Kidney epithelial cell (primary cell): ENCODE measurements at regions not wholly inside any gene's neighbourhood (a gene's known extent, or its start where the extent isn't known, plus 50 kb on each side); places are given as distances from the start of the nearest gene placed in this dataset.

Source experiments
- DNase-seq: peaks from one replicate; pipeline ENCODE4 v3.0.0-alpha.2; 2010; ENCODE audit warnings: low read depth
- H3K27me3 ChIP-seq: 2 replicates; pipeline ENCODE4 v1.6.0; 2011; ENCODE audit warnings: low read length; ENCODE audit not compliant: control insufficient read depth, insufficient read depth
- H3K36me3 ChIP-seq: 2 replicates; pipeline ENCODE4 v1.5.1; 2011; ENCODE audit warnings: low read length; ENCODE audit not compliant: control insufficient read depth, insufficient read depth
- H3K4me3 ChIP-seq: 2 replicates; pipeline ENCODE4 v1.5.1; 2011; ENCODE audit warnings: low read depth, mild to moderate bottlenecking, control low read depth, low read length
- TF ChIP-seq, protein P1 (sequence below): IDR thresholded peaks from 2 replicates; pipeline ENCODE4 v1.5.1; 2011; ENCODE audit warnings: mild to moderate bottlenecking, moderate library complexity, low read length, control low read depth, inconsistent platforms; ENCODE audit not compliant: insufficient read depth, poor library complexity, severe bottlenecking

DNA sequence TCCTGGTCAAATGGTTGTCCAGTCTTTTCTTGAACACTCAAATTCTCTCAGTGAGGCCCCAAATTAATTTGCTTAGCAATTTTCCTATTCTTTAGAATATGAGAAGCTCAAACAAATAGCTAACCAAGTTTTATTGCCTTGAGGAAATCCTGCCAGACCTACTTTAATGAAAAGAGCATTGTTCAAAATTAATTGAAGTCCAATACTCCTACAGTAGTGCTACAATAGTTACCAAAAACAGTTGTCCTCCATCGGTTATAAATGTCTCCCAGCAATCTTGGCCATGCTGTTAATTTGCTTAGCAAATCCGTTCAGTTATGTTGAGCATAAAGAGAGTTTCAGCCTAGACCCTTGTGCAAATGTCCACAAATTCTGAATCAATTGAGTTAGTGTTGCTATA is 112.9 kb downstream of the MAB21L3 start:
- Histone ChIP-seq H3K36me3 (no peaks in the 10 kb centered on the region), H3K4me3 (no peak overlapping the region), H3K27me3 (no peaks in the 10 kb centered on the region)
- no peak for DNase-seq
- TF ChIP-seq, protein P1, sequence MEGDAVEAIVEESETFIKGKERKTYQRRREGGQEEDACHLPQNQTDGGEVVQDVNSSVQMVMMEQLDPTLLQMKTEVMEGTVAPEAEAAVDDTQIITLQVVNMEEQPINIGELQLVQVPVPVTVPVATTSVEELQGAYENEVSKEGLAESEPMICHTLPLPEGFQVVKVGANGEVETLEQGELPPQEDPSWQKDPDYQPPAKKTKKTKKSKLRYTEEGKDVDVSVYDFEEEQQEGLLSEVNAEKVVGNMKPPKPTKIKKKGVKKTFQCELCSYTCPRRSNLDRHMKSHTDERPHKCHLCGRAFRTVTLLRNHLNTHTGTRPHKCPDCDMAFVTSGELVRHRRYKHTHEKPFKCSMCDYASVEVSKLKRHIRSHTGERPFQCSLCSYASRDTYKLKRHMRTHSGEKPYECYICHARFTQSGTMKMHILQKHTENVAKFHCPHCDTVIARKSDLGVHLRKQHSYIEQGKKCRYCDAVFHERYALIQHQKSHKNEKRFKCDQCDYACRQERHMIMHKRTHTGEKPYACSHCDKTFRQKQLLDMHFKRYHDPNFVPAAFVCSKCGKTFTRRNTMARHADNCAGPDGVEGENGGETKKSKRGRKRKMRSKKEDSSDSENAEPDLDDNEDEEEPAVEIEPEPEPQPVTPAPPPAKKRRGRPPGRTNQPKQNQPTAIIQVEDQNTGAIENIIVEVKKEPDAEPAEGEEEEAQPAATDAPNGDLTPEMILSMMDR: no peak

DNA sequence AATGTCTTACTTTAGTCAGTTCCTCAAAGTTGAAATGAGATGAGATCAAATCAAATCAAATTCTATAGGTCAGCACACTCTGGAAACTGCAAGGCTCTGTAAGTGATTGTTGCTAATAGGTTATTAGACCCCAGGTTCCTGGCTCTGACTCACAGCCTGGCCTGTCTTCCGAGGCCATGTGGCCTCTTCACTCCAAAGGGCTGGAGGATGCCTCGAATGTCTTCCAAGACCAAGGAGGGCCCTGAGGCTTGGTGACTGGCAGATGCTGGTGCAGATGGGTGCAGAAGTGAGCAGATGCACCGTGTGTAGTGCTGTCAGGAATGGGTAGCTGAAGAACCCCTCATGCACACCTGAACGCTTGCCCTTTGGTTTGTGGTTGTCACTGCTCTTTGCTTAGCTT is 113.4 kb downstream of the MAB21L3 start:
- Histone ChIP-seq H3K27me3 (no peaks in the 10 kb centered on the region), H3K4me3 (no peak overlapping the region), H3K36me3 (no peaks in the 10 kb centered on the region)
- no peak for DNase-seq
- TF ChIP-seq, protein P1: no peak

DNA sequence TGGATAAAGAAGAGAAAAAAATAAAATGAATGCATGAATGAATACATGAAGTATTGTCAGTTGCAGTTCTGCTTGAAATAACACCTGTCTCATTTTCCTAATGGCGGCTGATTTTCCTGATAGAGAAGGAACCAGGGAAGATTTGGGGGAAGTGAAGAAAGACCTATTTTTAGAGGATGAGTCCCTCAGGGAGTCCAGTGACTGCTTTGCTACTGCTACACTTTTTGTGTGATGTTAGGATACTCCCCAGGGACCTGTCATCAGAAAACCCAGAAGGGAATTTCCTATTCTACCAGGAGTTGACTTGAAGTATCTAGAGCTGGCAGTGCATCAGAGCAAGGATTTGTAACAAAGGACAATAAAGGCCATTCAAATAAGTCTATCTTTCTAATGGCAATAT is 114.8 kb downstream of the MAB21L3 start:
- no peak for DNase-seq
- Histone ChIP-seq H3K36me3 (no peaks in the 10 kb centered on the region), H3K27me3 (no peaks in the 10 kb centered on the region), H3K4me3 (no peak overlapping the region)
- TF ChIP-seq, protein P1: no peak

DNA sequence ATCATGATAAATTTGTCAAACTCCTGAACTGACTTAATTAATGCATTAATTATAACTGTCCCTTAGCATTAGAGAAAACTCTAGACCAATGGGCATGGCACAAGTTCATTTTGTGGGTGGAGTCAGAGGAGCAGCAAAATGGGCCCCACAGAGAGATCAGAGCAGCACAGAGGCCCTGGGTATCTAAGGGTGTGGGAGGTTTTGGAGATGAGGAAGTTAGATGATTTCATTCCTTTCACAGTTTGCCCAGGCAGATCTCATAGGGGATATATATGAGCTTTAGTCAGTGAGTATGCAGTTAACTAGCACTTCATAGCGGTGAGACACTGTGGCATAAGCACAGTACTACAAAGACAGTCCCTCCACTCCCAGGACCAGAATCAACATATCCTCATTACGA is 117.3 kb downstream of the MAB21L3 start:
- DNase-seq: no peak
- Histone ChIP-seq H3K27me3 (no peaks in the 10 kb centered on the region), H3K36me3 (no peaks in the 10 kb centered on the region), H3K4me3 (no peak overlapping the region)
- TF ChIP-seq, protein P1: no peak

DNA sequence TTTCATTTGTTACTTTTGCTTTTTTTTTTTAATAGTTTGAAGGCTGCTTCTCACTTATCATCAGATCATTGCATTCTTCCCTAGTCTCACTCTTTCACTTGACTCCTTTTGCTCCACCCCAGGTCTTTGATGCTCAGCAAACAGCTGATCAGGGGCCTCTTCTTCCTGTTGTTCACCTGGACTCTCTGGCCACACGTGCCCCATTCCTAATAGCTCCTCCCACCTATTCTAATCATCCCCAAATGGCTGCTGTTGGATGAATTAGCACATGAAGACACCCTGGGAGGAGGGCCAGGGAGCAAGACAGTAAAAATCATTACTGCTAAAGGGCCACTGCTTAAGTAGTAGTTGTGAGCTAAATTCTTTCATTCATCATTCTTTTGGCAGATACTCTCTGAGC is 119.5 kb downstream of the MAB21L3 start:
- Histone ChIP-seq H3K36me3 (no peaks in the 10 kb centered on the region), H3K4me3 (no peak overlapping the region), H3K27me3 (no peaks in the 10 kb centered on the region)
- no peak for DNase-seq
- TF ChIP-seq, protein P1: no peak

DNA sequence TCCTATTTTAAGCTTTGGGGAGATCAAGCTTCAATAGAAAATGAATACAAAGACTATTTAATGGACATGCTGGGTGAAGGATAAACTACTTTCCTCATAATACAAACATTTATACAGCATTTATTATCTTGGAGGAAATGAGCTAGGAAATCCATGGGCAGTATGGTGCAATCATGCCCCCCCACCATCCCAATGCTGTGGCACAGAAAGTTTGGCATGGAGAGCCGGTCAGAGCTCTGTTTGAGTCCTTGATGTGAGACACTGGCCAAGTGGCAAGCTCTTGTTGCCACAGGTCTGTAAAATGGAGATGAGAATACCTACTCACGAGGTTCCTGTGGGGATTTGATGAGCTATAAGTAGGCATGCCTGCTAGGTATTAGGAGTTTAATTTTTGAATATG is 120.6 kb downstream of the MAB21L3 start:
- no peaks in the 10 kb centered on the region for H3K36me3 ChIP-seq
- no peaks in the 10 kb centered on the region for H3K27me3 ChIP-seq
- DNase-seq: no peak
- no peak overlapping the region for H3K4me3 ChIP-seq
- TF ChIP-seq, protein P1: no peak
